NCI-H345 treated with DMSO at 0.1 percent for 48 hours (cell line): ENCODE measurements at regions not wholly inside any gene's neighbourhood (a gene's known extent, or its start where the extent isn't known, plus 50 kb on each side); places are given as distances from the start of the nearest gene placed in this dataset.

ENCODE experiments used
- DNase-seq: peaks from one replicate; lab custom pipeline; 2025; ENCODE audit not compliant: unreplicated experiment; lab: John Stamatoyannopoulos, UW

DNA sequence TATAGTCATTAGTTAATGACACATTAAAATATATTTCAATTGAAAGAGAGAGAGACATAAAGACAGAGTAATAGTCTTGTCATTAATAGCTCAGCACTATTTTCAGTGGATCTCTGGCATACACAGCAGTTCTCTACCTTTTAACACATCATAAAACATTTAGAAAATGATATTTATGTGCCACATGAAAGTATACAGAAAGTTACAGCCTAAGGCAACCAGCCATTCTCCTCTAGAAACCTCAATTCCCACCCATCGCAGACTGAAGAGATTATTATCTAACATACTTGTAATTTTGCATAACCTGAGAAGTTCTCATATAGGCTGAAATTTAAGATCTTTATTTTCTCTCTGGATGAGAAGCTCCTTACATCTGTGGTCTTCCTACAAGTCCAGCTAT is 58.7 kb upstream of the FAM83B start:
- no peak for DNase-seq
